Nephron progenitor cell (in vitro differentiated cells): ENCODE measurements at regions not wholly inside any gene's neighbourhood (a gene's known extent, or its start where the extent isn't known, plus 50 kb on each side); places are given as distances from the start of the nearest gene placed in this dataset.

Experiments used
- DNase-seq: peaks from one replicate; pipeline ENCODE4 v3.0.0; 2021
- H3K27ac Mint-ChIP-seq: 2 replicates; pipeline ENCODE4 v1.8.0; 2021; ENCODE audit warnings: mild to moderate bottlenecking, moderate library complexity, mixed read lengths
- H3K27me3 Mint-ChIP-seq: 2 replicates; pipeline ENCODE4 v1.8.0; 2021; ENCODE audit warnings: mild to moderate bottlenecking, low read depth, mixed read lengths; ENCODE audit not compliant: poor library complexity
- H3K36me3 Mint-ChIP-seq: 2 replicates; pipeline ENCODE4 v1.8.0; 2021; ENCODE audit warnings: low read depth, mixed read lengths
- H3K4me1 Mint-ChIP-seq: 2 replicates; pipeline ENCODE4 v1.8.0; 2021; ENCODE audit warnings: mixed read lengths
- H3K4me3 Mint-ChIP-seq: 2 replicates; pipeline ENCODE4 v1.8.0; 2021; ENCODE audit warnings: mild to moderate bottlenecking, moderate library complexity, mixed read lengths
- H3K9me3 Mint-ChIP-seq: 2 replicates; pipeline ENCODE4 v1.8.0; 2021; ENCODE audit warnings: mild to moderate bottlenecking, moderate library complexity, mixed read lengths
- TF ChIP-seq, protein P1 (sequence below): fragments of 200-600 bp; sonication (generic); IDR thresholded peaks from 2 replicates; pipeline ENCODE4 v1.5.0; 2021; ENCODE audit warnings: antibody characterized with exemption

DNA sequence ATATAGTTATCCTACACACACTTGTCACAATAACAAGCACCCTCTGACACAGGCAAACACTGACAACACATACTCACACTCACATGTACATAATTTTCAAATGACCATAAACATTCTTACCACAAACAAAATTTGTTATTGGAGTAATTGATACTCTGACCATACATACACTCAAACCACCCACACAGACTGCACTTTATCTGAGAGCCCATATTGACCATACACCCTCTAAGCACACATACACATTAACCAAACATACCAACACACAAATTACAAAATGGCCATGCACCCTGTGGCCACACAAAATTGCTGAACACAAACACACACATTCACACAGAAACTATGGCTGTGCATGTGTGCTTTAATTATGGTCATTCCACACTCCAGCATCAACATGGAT lies 79.1 kb upstream of the FAM120A start:
- no peak for DNase-seq
- Mint-ChIP-seq H3K27ac (no peak overlapping the region), H3K4me1 (no peaks in the 10 kb centered on the region), H3K36me3 (no peaks in the 10 kb centered on the region), H3K27me3 (peaks cover 25% of the 10 kb centered on the region), H3K4me3 (no peak overlapping the region), H3K9me3 (peaks cover 8% of the 10 kb centered on the region)
- TF ChIP-seq, protein P1, sequence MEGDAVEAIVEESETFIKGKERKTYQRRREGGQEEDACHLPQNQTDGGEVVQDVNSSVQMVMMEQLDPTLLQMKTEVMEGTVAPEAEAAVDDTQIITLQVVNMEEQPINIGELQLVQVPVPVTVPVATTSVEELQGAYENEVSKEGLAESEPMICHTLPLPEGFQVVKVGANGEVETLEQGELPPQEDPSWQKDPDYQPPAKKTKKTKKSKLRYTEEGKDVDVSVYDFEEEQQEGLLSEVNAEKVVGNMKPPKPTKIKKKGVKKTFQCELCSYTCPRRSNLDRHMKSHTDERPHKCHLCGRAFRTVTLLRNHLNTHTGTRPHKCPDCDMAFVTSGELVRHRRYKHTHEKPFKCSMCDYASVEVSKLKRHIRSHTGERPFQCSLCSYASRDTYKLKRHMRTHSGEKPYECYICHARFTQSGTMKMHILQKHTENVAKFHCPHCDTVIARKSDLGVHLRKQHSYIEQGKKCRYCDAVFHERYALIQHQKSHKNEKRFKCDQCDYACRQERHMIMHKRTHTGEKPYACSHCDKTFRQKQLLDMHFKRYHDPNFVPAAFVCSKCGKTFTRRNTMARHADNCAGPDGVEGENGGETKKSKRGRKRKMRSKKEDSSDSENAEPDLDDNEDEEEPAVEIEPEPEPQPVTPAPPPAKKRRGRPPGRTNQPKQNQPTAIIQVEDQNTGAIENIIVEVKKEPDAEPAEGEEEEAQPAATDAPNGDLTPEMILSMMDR, result no peak

DNA sequence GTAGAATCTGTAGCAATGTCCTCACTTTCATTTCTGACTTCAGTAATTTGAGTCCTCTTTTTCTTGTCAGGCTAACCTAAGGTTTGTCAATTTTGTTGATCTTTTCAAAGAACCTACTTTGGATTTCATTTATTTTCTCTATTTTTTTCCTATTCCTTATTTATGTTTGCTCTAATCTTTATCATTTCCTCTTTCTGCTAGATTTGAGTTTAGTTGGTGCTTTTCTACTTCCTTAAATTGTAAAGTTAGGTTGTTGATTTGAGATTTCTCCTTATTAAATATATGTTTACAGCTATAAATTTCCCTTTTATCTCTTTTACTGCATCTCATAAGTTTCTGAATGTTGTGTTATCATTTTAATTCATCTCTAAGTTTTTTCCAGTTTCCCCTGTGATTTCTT lies 75.1 kb upstream of the FAM120A start:
- no peak overlapping the region for H3K27ac Mint-ChIP-seq
- H3K36me3 Mint-ChIP-seq, result no peaks in the 10 kb centered on the region
- peaks cover 5% of the 10 kb centered on the region for H3K4me1 Mint-ChIP-seq
- peaks cover 3% of the 10 kb centered on the region for H3K9me3 Mint-ChIP-seq
- H3K4me3 Mint-ChIP-seq, result no peak overlapping the region
- TF ChIP-seq, protein P1, result no peak
- DNase-seq, result no peak
- peaks cover 7% of the 10 kb centered on the region for H3K27me3 Mint-ChIP-seq

DNA sequence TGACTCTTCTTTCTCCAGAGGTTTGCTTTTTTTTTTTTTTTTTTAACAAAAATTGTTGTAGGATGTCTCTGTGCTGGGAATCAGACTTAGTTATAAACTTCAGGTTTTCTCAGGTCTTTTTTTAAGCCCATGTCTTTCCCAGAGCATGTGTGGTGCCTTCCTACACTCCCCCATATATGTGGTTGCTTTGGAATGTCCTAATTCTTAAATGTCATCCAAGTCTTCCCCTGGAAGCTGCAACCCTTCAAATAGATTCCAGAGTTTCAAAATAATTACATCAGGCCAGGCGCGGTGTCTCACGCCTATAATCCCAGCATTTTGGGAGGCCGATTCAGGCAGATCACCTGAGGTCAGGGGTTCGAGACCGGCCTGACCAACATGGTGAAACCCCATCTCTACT lies 73.2 kb upstream of the FAM120A start:
- TF ChIP-seq, protein P1, result no peak
- H3K4me1 Mint-ChIP-seq, result peaks cover 5% of the 10 kb centered on the region
- no peak for DNase-seq
- no peaks in the 10 kb centered on the region for H3K27me3 Mint-ChIP-seq
- H3K4me3 Mint-ChIP-seq, result no peak overlapping the region
- H3K9me3 Mint-ChIP-seq, result peaks cover 3% of the 10 kb centered on the region
- H3K36me3 Mint-ChIP-seq, result no peaks in the 10 kb centered on the region
- no peak overlapping the region for H3K27ac Mint-ChIP-seq

GRCh38 chr9:93379051-93379450 lies 72.4 kb upstream of the FAM120A start:
- H3K27ac Mint-ChIP-seq, result no peak overlapping the region
- H3K36me3 Mint-ChIP-seq, result no peaks in the 10 kb centered on the region
- H3K4me3 Mint-ChIP-seq, result no peak overlapping the region
- peaks cover 5% of the 10 kb centered on the region for H3K4me1 Mint-ChIP-seq
- TF ChIP-seq, protein P1, result peak; percentile 42
- DNase-seq, result no peak
- H3K9me3 Mint-ChIP-seq, result peaks cover 6% of the 10 kb centered on the region
- H3K27me3 Mint-ChIP-seq, result peaks cover 3% of the 10 kb centered on the region

DNA sequence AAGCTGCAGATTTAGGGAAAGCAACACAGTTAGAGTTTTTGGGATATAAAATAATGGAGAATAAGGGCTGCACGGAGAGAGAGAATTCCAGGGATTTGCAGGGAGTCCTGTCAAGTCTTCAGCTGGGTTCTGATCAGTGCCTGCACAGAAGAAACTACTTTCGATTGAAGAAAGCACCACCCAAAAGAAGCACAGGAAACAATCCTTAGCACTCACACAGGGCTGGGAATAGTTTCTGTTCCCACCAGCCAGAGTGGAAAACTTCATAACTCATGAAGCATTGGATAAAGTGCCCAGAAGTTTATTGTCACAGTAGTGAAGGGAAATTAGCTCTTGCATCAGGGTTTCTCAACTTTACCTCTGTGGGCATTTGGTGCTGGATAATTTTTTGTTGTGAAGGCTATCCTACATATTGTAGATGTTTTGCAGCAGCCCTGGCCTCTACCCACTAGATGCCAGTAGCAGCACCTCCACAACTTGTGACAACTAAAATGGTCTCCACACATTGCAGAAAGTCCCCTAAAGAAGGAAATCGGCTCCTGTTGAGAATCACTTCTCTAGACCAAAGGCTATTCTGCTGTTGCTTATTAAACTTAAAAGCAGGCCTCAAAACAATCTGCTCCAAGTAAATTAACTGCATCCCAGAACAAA lies 71.0 kb upstream of the FAM120A start:
- TF ChIP-seq, protein P1, result no peak

GRCh38 chr9:93387791-93388190 lies 63.7 kb upstream of the FAM120A start:
- peaks cover 7% of the 10 kb centered on the region for H3K9me3 Mint-ChIP-seq
- TF ChIP-seq, protein P1, result no peak
- H3K27me3 Mint-ChIP-seq, result peaks cover 9% of the 10 kb centered on the region
- no peaks in the 10 kb centered on the region for H3K36me3 Mint-ChIP-seq
- H3K27ac Mint-ChIP-seq, result no peak overlapping the region
- no peak for DNase-seq
- no peak overlapping the region for H3K4me3 Mint-ChIP-seq
- peaks cover 7% of the 10 kb centered on the region for H3K4me1 Mint-ChIP-seq

More for the DNA sequence above, 71.0 kb upstream of the FAM120A start:
- DNase-seq, result no peak
- Mint-ChIP-seq H3K9me3 (peaks cover 6% of the 10 kb centered on the region), H3K27me3 (peaks cover 6% of the 10 kb centered on the region), H3K27ac (peak overlapping the region; percentile 50), H3K4me1 (peaks cover 5% of the 10 kb centered on the region), H3K36me3 (no peaks in the 10 kb centered on the region), H3K4me3 (no peak overlapping the region)
